Ovary (tissue), 7 donors: ENCODE measurements at regions not wholly inside any gene's neighbourhood (a gene's known extent, or its start where the extent isn't known, plus 50 kb on each side); places are given as distances from the start of the nearest gene placed in this dataset.

ENCODE experiments used
- DNase-seq, 5 donors: peaks; one replicate each; pipeline ENCODE4 v3.0.0-alpha.2; 2019 to 2020
- H3K27ac ChIP-seq, 2 donors: fragments of 200-600 bp; one replicate each; pipeline versions ENCODE4 v1.5.1 to v1.8.0; 2019 to 2022
- H3K27me3 ChIP-seq: fragments of 200-600 bp; one replicate; pipeline ENCODE4 v1.8.0; 2022
- H3K36me3 ChIP-seq: fragments of 200-600 bp; sonication (generic); one replicate; pipeline ENCODE4 v1.5.1; 2019
- H3K4me1 ChIP-seq: one replicate; pipeline ENCODE4 v1.8.1; 2013; ENCODE audit warnings: mild to moderate bottlenecking, moderate library complexity; ENCODE audit not compliant: insufficient read depth
- H3K4me3 ChIP-seq: fragments of 200-600 bp; sonication (generic); one replicate; pipeline ENCODE4 v1.5.1; 2017
- H3K9me3 ChIP-seq, 2 donors: fragments of 200-600 bp in 1 of 2; sonication (generic) in 1 of 2; one replicate each; pipeline versions ENCODE4 v1.5.1 to v1.8.1; 2013 to 2019; ENCODE audit warnings: mild to moderate bottlenecking in 1 of 2, moderate library complexity in 1 of 2
- CTCF ChIP-seq, 3 donors: fragments of 450-650 bp in 2 of 3; fragments of 200-600 bp in 1 of 3; IDR thresholded peaks; one replicate each; pipeline versions ENCODE4 v1.5.1 to v1.8.0; 2016 to 2022; ENCODE audit warnings: antibody characterized with exemption in 3 of 3, mild to moderate bottlenecking in 1 of 3
- EP300 ChIP-seq: sonication (generic); formaldehyde crosslinking; IDR thresholded peaks from one replicate; pipeline ENCODE4 v1.6.1; 2017; ENCODE audit warnings: antibody characterized with exemption
- POLR2A ChIP-seq: fragments of 450-650 bp; IDR thresholded peaks from one replicate; pipeline ENCODE4 v1.6.1; 2017; ENCODE audit warnings: antibody characterized with exemption, mild to moderate bottlenecking, moderate library complexity
- WGBS, 3 donors: extraction: QIAGEN DNeasy Blood & Tissue Kit in 1 of 3; methylation state at CpG; one replicate each; pipeline versions ENCODE4 v1.1.5 to v1.1.7; 2013 to 2017; 5-methylcytosine and 5-hydroxymethylcytosine counted together
- intact Hi-C, 4 donors: fragments of 100-400 bp; cut with DNase I; formaldehyde crosslinking; loops; one replicate each; pipeline versions ENCODE4 v1.11.0 to v1.15.1; 2022 to 2023
- donor health status: DM: no; HTN: no; CAD: no; lungs with moderate emphysema.
- donor health status: DM: no; HTN: no; CAD: no.
- donor health status: Bipolar disorder and iron deficiency.
- donor health status: DM: no; HTN: no; CAD: no.
- donor health status: DM: yes; HTN: yes; CAD: no.

- Histone ChIP-seq H3K9me3 (no peaks in the 10 kb centered on the region), H3K36me3 (no peaks in the 10 kb centered on the region), H3K27me3 (no peaks in the 10 kb centered on the region), H3K4me3 (no peak overlapping the region), H3K27ac (no peak overlapping the region), H3K4me1 (no peaks in the 10 kb centered on the region)
- TF ChIP-seq EP300 (no peak), POLR2A (no peak), CTCF (IDR thresholded peaks at IDR 0.05) (no peak)
- intact Hi-C loops, result no loop called here
- no peak for DNase-seq
- 79 to 88% (median 85%) methylated on average over 2 of the region's 2 CpGs for WGBS, 3 donors
Measured at GRCh38 chr20:11799281-11799684, 118.4 kb upstream of the BTBD3 start.

- DNase-seq, result no peak
- Histone ChIP-seq H3K36me3 (no peaks in the 10 kb centered on the region), H3K27ac (no peak overlapping the region), H3K9me3 (no peaks in the 10 kb centered on the region), H3K4me3 (no peak overlapping the region), H3K27me3 (no peaks in the 10 kb centered on the region), H3K4me1 (no peaks in the 10 kb centered on the region)
- TF ChIP-seq CTCF (IDR thresholded peaks at IDR 0.05), result no peak
- no peak for TF ChIP-seq EP300
- TF ChIP-seq POLR2A, result no peak
- intact Hi-C loops, result no loop called here
- WGBS, 3 donors, result 14 to 19% (median 15%) methylated on average over 4 of the region's 4 CpGs
Measured at GRCh38 chr20:11807054-11808048, 110.3 kb upstream of the BTBD3 start.

- TF ChIP-seq POLR2A, result no peak
- TF ChIP-seq CTCF (IDR thresholded peaks at IDR 0.05), result no peak
- Histone ChIP-seq H3K27me3 (no peaks in the 10 kb centered on the region), H3K4me3 (no peak overlapping the region), H3K27ac (no peak overlapping the region), H3K4me1 (no peaks in the 10 kb centered on the region), H3K9me3 (no peaks in the 10 kb centered on the region), H3K36me3 (no peaks in the 10 kb centered on the region)
- no peak for DNase-seq
- intact Hi-C loops, result no loop called here
- WGBS, 3 donors, result 87 to 90% (median 89%) methylated on average over 5 of the region's 5 CpGs
Measured at GRCh38 chr20:11808841-11809240, 108.9 kb upstream of the BTBD3 start.

GRCh38 chr20:11810311-11811083 lies 107.2 kb upstream of the BTBD3 start:
- intact Hi-C loops, result no loop called here
- no peak for TF ChIP-seq CTCF (IDR thresholded peaks at IDR 0.05)
- no peak for TF ChIP-seq POLR2A
- no peak for TF ChIP-seq EP300
- H3K4me3 ChIP-seq, result no peak overlapping the region
- H3K36me3 ChIP-seq, result no peaks in the 10 kb centered on the region
- WGBS, 3 donors, result 34 to 80% (median 62%) methylated on average over 4 of the region's 4 CpGs
- H3K4me1 ChIP-seq, result no peaks in the 10 kb centered on the region
- no peaks in the 10 kb centered on the region for H3K9me3 ChIP-seq
- DNase-seq, result no peak
- no peak overlapping the region for H3K27ac ChIP-seq
- H3K27me3 ChIP-seq, result no peaks in the 10 kb centered on the region
